ENCODE measurements at regions not wholly inside any gene's neighbourhood (a gene's known extent, or its start where the extent isn't known, plus 50 kb on each side); places are given as distances from the start of the nearest gene placed in this dataset.

DNA sequence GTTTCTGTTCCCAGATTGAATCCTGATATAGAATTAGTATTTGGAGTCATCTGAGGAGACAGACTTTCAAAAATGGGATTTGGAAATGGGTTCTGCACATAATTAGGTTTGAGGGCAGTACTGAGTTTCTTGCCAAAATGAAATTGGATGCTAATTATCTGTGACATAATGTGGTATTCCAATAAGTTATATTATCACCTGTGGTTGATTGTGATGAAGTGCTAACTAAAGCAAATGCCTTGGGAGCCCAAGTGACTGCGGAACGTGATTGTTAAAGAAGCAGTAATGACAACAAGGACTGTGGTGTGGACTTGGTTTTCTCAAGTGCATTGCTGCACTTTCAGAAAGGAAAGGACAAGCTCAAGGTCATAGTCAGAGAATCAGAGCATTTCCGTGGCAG, 337.0 kb downstream of the IPO8 start:
- in situ Hi-C loops (cut with HindIII; ENCODE audit: low sequenced_read_pairs), result no loop called here
- no peak overlapping the region for H3K4me3 ChIP-seq (ENCODE audit: low read depth, low read length)
- TF ChIP-seq, protein P1, sequence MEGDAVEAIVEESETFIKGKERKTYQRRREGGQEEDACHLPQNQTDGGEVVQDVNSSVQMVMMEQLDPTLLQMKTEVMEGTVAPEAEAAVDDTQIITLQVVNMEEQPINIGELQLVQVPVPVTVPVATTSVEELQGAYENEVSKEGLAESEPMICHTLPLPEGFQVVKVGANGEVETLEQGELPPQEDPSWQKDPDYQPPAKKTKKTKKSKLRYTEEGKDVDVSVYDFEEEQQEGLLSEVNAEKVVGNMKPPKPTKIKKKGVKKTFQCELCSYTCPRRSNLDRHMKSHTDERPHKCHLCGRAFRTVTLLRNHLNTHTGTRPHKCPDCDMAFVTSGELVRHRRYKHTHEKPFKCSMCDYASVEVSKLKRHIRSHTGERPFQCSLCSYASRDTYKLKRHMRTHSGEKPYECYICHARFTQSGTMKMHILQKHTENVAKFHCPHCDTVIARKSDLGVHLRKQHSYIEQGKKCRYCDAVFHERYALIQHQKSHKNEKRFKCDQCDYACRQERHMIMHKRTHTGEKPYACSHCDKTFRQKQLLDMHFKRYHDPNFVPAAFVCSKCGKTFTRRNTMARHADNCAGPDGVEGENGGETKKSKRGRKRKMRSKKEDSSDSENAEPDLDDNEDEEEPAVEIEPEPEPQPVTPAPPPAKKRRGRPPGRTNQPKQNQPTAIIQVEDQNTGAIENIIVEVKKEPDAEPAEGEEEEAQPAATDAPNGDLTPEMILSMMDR (IDR thresholded peaks at IDR 0.05; ENCODE audit: low read depth, low read length), result no peak
- DNase-seq (ENCODE audit: low read depth, low spot score), result no peak

GRCh38 chr12:30357766-30358490, 337.7 kb downstream of the IPO8 start:
- no peak overlapping the region for H3K4me3 ChIP-seq (ENCODE audit: low read depth, low read length)
- TF ChIP-seq, protein P1 (IDR thresholded peaks at IDR 0.05; ENCODE audit: low read depth, low read length), result no peak
- DNase-seq (ENCODE audit: low read depth, low spot score), result no peak
- in situ Hi-C loops (cut with HindIII; ENCODE audit: low sequenced_read_pairs), result no loop called here

- in situ Hi-C loops (cut with HindIII; ENCODE audit: low sequenced_read_pairs), result no loop called here
- TF ChIP-seq, protein P1 (IDR thresholded peaks at IDR 0.05; ENCODE audit: low read depth, low read length), result no peak
- DNase-seq (ENCODE audit: low read depth, low spot score), result no peak
- no peak overlapping the region for H3K4me3 ChIP-seq (ENCODE audit: low read depth, low read length)
Observed at GRCh38 chr12:30345744-30346471, 349.8 kb downstream of the IPO8 start.

DNA sequence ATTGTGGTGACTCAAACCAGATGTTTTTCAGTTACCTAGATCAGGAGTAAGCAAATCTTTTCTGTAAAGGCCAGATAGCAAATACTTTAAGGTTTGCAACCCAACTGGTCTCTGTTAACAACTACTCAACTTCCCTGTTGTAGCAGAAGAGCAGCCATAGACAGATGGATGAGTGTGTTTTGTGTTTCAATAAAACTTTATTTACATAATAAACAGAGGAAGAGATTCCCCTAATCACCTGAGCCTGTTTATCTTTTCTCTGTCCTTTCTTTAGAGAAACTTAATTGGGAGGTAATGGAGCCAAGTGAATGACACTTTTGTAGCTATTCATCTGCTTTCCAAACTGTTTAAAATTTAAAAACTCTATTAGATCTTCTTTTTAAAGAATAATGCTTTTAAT, 365.1 kb downstream of the IPO8 start:
- DNase-seq (ENCODE audit: low read depth, low spot score), result no peak
- in situ Hi-C loops (cut with HindIII; ENCODE audit: low sequenced_read_pairs), result no loop called here
- no peak overlapping the region for H3K4me3 ChIP-seq (ENCODE audit: low read depth, low read length)
- TF ChIP-seq, protein P1 (IDR thresholded peaks at IDR 0.05; ENCODE audit: low read depth, low read length), result no peak

DNA sequence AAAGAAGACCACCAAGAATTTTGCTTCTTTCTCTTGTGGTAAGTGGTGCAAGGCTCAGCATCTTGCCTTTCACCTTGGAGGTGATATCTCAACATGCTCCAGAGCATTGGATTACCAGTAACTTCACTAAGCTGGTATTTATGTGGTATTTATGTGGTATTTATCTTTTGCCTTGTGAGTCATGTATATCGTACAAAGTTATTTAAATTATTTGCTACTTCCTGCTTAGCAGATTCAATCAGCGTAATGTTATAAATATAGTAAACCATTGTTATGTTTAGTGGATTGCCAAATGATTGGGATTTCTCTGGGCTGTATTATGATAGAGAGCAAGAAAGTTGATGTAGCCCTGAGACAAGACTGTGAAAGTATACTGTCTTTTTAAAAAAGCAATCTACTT, 366.4 kb downstream of the IPO8 start:
- H3K4me3 ChIP-seq (ENCODE audit: low read depth, low read length), result no peak overlapping the region
- peak; percentile 39 for DNase-seq (ENCODE audit: low read depth, low spot score)
- TF ChIP-seq, protein P1 (IDR thresholded peaks at IDR 0.05; ENCODE audit: low read depth, low read length), result no peak
- in situ Hi-C loops (cut with HindIII; ENCODE audit: low sequenced_read_pairs), result no loop called here

DNA sequence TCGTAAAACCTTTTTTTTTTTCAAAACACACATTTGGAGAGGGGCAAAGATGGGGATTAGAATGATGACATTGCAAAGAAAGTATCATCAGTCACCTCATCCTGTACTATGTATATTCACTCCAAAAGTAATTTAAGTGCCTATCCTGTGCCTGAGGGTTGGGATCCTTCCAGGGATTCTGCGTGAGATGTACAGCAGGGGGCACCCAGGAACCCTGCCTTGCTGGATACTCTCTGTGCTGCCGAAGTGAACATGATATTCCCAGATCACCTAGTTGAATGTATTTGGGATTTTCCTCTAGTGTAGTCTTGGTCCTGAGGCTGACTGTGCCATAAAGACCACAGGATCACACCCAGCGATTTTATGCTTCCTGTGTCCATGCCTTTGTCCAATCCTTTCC, 372.7 kb downstream of the IPO8 start:
- no peak overlapping the region for H3K4me3 ChIP-seq (ENCODE audit: low read depth, low read length)
- no peak for DNase-seq (ENCODE audit: low read depth, low spot score)
- TF ChIP-seq, protein P1 (IDR thresholded peaks at IDR 0.05; ENCODE audit: low read depth, low read length), result no peak
- in situ Hi-C loops (cut with HindIII; ENCODE audit: low sequenced_read_pairs), result no loop called here
